Fibroblast of lung (primary cell): ENCODE measurements at regions not wholly inside any gene's neighbourhood (a gene's known extent, or its start where the extent isn't known, plus 50 kb on each side); places are given as distances from the start of the nearest gene placed in this dataset.

Source experiments
- DNase-seq, 2 donors: peaks; one replicate each; pipeline versions ENCODE4 v3.0.0 to v3.0.0-alpha.2; 2010; ENCODE audit warnings: low read depth in 2 of 2
- H2AFZ ChIP-seq: 2 replicates; pipeline ENCODE4 v1.5.1; 2012; ENCODE audit warnings: low read length, control low read depth, inconsistent platforms
- H3K27ac ChIP-seq: 2 replicates; pipeline ENCODE4 v1.5.1; 2011; ENCODE audit warnings: low read length, control low read depth; ENCODE audit not compliant: insufficient read depth
- H3K27me3 ChIP-seq: 2 replicates; pipeline ENCODE4 v1.5.1; 2011; ENCODE audit warnings: mild to moderate bottlenecking, low read length; ENCODE audit not compliant: control insufficient read depth, insufficient read depth
- H3K36me3 ChIP-seq: 2 replicates; pipeline ENCODE4 v1.5.1; 2011; ENCODE audit warnings: low read length; ENCODE audit not compliant: control insufficient read depth, insufficient read depth
- H3K4me1 ChIP-seq: 2 replicates; pipeline ENCODE4 v1.5.1; 2011; ENCODE audit warnings: low read length; ENCODE audit not compliant: control insufficient read depth, insufficient read depth; ENCODE audit errors: extremely low read depth
- H3K4me2 ChIP-seq: 2 replicates; pipeline ENCODE4 v1.5.1; 2011; ENCODE audit warnings: low read length, control low read depth; ENCODE audit not compliant: insufficient read depth; ENCODE audit errors: extremely low read depth
- H3K4me3 ChIP-seq, 4 experiments: fragments of 200-600 bp in 1 of 4; sonication (generic) in 1 of 4; replicated peaks in 1 of 4; 2 replicates each; pipeline ENCODE4 v1.5.1; 2011 to 2016; ENCODE audit warnings: low read length in 4 of 4, low read depth in 3 of 4, mild to moderate bottlenecking in 3 of 4, control low read depth in 2 of 4, inconsistent platforms in 1 of 4, mixed read lengths in 1 of 4; ENCODE audit not compliant: insufficient read depth in 1 of 4; ENCODE audit errors: control extremely low read depth in 1 of 4
- H3K79me2 ChIP-seq: 2 replicates; pipeline ENCODE4 v1.5.1; 2012; ENCODE audit warnings: mild to moderate bottlenecking, low read length, inconsistent platforms; ENCODE audit not compliant: control insufficient read depth, insufficient read depth
- H3K9ac ChIP-seq: 2 replicates; pipeline ENCODE4 v1.5.1; 2011; ENCODE audit warnings: mild to moderate bottlenecking, low read length, control low read depth; ENCODE audit not compliant: insufficient read depth
- H3K9me3 ChIP-seq: 2 replicates; pipeline ENCODE4 v1.5.1; 2012; ENCODE audit warnings: low read depth, low read length; ENCODE audit not compliant: control insufficient read depth, insufficient read depth
- H4K20me1 ChIP-seq: 2 replicates; pipeline ENCODE4 v1.5.1; 2011; ENCODE audit warnings: low read length; ENCODE audit not compliant: control insufficient read depth, insufficient read depth; ENCODE audit errors: extremely low read depth
- EZH2 ChIP-seq: IDR thresholded peaks from 2 replicates; pipeline ENCODE4 v1.5.1; 2012; ENCODE audit warnings: low read length, control low read depth, mild to moderate bottlenecking; ENCODE audit errors: missing control alignments
- TF ChIP-seq, protein P1 (sequence below), 2 donors: IDR thresholded peaks in 1 of 2; conservative IDR thresholded peaks in 1 of 2; 1 replicate in 1 of 2; 2 replicates in 1 of 2; pipeline ENCODE4 v1.5.1; 2011 to 2012; ENCODE audit warnings: low read length in 2 of 2, control low read depth in 1 of 2, inconsistent platforms in 1 of 2, low read depth in 1 of 2, mild to moderate bottlenecking in 1 of 2

DNA sequence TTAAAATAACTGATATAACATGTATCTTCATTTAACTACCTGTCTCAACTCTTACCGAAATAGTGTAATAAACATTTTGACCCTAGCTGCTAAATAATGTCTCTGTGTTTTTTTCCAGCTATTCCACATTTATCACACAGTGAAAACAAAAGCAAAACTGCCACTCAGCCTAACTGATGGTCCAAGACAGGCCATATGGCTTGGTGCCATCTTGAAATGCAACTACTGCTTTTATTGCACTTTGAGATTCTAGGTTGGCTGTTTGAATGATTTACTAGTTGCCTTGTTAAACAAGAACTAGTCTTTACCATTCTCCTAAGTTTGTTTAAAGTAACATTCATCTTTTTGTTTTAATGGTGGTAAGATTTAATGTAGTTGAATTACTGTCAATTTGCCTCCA, 739.8 kb downstream of the TFAP2A start:
- H3K4me3 ChIP-seq = no peak overlapping the region
- no peaks in the 10 kb centered on the region for H3K27me3 ChIP-seq
- TF ChIP-seq, protein P1, sequence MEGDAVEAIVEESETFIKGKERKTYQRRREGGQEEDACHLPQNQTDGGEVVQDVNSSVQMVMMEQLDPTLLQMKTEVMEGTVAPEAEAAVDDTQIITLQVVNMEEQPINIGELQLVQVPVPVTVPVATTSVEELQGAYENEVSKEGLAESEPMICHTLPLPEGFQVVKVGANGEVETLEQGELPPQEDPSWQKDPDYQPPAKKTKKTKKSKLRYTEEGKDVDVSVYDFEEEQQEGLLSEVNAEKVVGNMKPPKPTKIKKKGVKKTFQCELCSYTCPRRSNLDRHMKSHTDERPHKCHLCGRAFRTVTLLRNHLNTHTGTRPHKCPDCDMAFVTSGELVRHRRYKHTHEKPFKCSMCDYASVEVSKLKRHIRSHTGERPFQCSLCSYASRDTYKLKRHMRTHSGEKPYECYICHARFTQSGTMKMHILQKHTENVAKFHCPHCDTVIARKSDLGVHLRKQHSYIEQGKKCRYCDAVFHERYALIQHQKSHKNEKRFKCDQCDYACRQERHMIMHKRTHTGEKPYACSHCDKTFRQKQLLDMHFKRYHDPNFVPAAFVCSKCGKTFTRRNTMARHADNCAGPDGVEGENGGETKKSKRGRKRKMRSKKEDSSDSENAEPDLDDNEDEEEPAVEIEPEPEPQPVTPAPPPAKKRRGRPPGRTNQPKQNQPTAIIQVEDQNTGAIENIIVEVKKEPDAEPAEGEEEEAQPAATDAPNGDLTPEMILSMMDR (conservative IDR thresholded peaks at IDR 0.05 in 1 of 2, IDR thresholded peaks at IDR 0.05 in 1 of 2; ENCODE audit: low read depth in 1 of 2, low read length in 2 of 2) = no peak
- no peak for TF ChIP-seq EZH2
- no peak overlapping the region for H2AFZ ChIP-seq
- no peak overlapping the region for H3K4me2 ChIP-seq
- H4K20me1 ChIP-seq = no peaks in the 10 kb centered on the region
- no peak overlapping the region for H3K9ac ChIP-seq
- H3K4me1 ChIP-seq = no peaks in the 10 kb centered on the region
- H3K79me2 ChIP-seq = no peaks in the 10 kb centered on the region
- H3K27ac ChIP-seq = no peak overlapping the region
- no peaks in the 10 kb centered on the region for H3K9me3 ChIP-seq
- no peaks in the 10 kb centered on the region for H3K36me3 ChIP-seq
- DNase-seq = no peak

DNA sequence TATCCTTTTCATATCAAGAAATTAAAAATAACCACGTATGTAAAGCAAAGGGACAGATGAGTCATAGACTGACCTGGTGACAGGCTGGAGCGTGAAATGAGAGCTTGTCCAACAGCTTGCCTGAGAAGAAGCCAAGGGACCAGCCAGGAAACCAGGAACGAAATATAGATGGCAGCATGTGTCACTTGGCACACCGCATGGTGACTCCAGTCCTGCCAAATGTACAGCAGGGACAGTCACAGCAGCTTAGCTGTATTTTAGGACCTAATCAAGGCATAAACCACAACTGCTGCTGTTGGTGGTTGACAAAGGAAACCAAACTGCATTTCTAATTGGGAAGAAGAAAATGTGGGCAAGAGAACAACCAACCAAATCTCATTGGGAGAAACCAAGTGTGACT, 755.0 kb downstream of the TFAP2A start:
- Histone ChIP-seq H3K27me3 (no peaks in the 10 kb centered on the region), H3K9me3 (no peaks in the 10 kb centered on the region), H3K36me3 (no peaks in the 10 kb centered on the region), H4K20me1 (no peaks in the 10 kb centered on the region), H3K9ac (no peak overlapping the region), H3K4me1 (no peaks in the 10 kb centered on the region), H2AFZ (no peak overlapping the region), H3K4me2 (no peak overlapping the region), H3K27ac (no peak overlapping the region), H3K4me3 (no peak overlapping the region), H3K79me2 (no peaks in the 10 kb centered on the region)
- DNase-seq = no peak
- TF ChIP-seq, protein P1 (conservative IDR thresholded peaks at IDR 0.05 in 1 of 2, IDR thresholded peaks at IDR 0.05 in 1 of 2; ENCODE audit: low read depth in 1 of 2, low read length in 2 of 2) = no peak
- TF ChIP-seq EZH2 = no peak

DNA sequence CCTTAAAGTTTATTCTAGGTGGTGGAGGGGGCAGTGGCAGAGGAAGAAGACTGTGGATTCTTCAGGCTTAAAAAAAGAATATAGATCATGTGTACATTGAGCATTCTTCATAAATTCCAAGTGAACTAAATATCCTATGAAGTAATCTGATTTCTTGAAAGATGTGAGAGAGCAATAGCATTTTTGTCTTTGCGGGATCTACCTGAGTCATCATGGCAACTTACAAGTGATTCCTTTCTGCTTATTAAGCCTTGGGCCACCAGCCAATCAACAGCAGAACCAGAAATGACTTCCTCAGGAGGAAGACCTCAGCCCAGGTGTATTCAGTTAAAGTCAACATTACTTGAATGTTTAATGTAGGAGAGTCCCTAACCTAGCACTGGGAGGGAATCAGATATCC, 756.9 kb downstream of the TFAP2A start:
- peak in 1 of 2 donors; percentile 80 for DNase-seq
- H4K20me1 ChIP-seq = no peaks in the 10 kb centered on the region

More for the DNA sequence above, 756.9 kb downstream of the TFAP2A start:
- no peaks in the 10 kb centered on the region for H3K9me3 ChIP-seq
- H3K79me2 ChIP-seq = no peaks in the 10 kb centered on the region
- no peak for TF ChIP-seq EZH2
- TF ChIP-seq, protein P1 (conservative IDR thresholded peaks at IDR 0.05 in 1 of 2, IDR thresholded peaks at IDR 0.05 in 1 of 2; ENCODE audit: low read depth in 1 of 2, low read length in 2 of 2) = no peak
- H3K27ac ChIP-seq = no peak overlapping the region
- H3K4me1 ChIP-seq = no peaks in the 10 kb centered on the region
- no peak overlapping the region for H3K4me3 ChIP-seq
- no peak overlapping the region for H2AFZ ChIP-seq
- H3K9ac ChIP-seq = no peak overlapping the region
- no peaks in the 10 kb centered on the region for H3K27me3 ChIP-seq
- no peaks in the 10 kb centered on the region for H3K36me3 ChIP-seq
- no peak overlapping the region for H3K4me2 ChIP-seq
